ENCODE measurements at regions not wholly inside any gene's neighbourhood (a gene's known extent, or its start where the extent isn't known, plus 50 kb on each side); places are given as distances from the start of the nearest gene placed in this dataset.

DNA sequence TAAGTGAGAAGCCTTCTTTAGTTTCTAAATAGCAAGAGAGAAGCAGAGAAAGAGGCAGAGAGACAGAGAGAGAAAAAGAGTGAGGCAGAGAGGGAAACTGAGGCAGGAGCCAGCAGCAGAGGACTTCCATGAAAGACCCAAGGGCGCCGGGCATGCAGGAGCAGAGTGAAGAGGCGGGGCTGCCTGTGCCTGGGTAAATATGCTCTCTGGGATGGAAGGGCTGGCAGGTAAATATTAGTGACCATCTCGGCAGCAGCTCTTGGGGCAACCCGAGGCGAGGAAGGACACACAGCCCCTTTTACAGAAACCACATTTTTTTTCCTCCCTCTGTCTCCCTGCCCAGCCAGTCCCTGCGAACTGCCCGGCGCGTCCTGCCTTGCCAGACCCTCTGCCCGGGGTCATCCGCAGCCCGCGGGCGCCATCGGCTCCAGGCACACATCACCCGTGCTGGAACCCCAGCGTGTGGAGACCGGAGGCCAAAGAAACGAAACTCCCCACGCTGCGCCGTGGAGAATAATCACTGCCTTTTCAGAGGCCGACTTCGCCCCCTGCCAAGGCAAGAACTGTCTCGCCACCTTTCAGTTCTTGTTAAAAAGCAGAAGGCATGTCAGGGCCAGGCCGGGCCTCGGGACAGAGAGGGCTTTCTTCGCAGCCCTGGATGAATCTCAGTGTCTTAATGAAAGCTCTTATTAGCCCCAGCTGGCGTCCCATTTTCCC, 61.3 kb downstream of the BOD1 start:
- Histone ChIP-seq H3K27ac (ENCODE audit: low read depth, low read length) (no peak overlapping the region), H3K36me3 (ENCODE audit: control insufficient read depth, insufficient read depth, low read length) (no peaks in the 10 kb centered on the region), H3K27me3 (ENCODE audit: control insufficient read depth, insufficient read depth, low read length, poor library complexity, severe bottlenecking) (no peaks in the 10 kb centered on the region), H3K9ac (ENCODE audit: extremely low read depth, low read length, poor library complexity, severe bottlenecking) (no peak overlapping the region), H3K9me3 (ENCODE audit: control insufficient read depth, low read length) (peaks cover 10% of the 10 kb centered on the region), H3K4me1 (ENCODE audit: control insufficient read depth, insufficient read depth, low read length) (peaks cover 15% of the 10 kb centered on the region), H3K4me3 (ENCODE audit: low read length) (no peak overlapping the region)
- Mint-ChIP-seq H3K9me3 (peaks cover 9% of the 10 kb centered on the region), H3K4me1 (peaks cover 37% of the 10 kb centered on the region), H3K36me3 (ENCODE audit: low read depth) (no peaks in the 10 kb centered on the region), H3K4me3 (no peak overlapping the region), H3K27ac (no peak overlapping the region), H3K27me3 (ENCODE audit: insufficient read depth) (no peaks in the 10 kb centered on the region)
- 90 to 94% methylated on average over 25 to 30 of the region's 30 CpGs for WGBS, 2 experiments (ENCODE audit: insufficient coverage in 1 of 2, insufficient read length in 1 of 2)
- DNase-seq: no peak
- TF ChIP-seq, protein P1, sequence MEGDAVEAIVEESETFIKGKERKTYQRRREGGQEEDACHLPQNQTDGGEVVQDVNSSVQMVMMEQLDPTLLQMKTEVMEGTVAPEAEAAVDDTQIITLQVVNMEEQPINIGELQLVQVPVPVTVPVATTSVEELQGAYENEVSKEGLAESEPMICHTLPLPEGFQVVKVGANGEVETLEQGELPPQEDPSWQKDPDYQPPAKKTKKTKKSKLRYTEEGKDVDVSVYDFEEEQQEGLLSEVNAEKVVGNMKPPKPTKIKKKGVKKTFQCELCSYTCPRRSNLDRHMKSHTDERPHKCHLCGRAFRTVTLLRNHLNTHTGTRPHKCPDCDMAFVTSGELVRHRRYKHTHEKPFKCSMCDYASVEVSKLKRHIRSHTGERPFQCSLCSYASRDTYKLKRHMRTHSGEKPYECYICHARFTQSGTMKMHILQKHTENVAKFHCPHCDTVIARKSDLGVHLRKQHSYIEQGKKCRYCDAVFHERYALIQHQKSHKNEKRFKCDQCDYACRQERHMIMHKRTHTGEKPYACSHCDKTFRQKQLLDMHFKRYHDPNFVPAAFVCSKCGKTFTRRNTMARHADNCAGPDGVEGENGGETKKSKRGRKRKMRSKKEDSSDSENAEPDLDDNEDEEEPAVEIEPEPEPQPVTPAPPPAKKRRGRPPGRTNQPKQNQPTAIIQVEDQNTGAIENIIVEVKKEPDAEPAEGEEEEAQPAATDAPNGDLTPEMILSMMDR (conservative IDR thresholded peaks at IDR 0.05): no peak

DNA sequence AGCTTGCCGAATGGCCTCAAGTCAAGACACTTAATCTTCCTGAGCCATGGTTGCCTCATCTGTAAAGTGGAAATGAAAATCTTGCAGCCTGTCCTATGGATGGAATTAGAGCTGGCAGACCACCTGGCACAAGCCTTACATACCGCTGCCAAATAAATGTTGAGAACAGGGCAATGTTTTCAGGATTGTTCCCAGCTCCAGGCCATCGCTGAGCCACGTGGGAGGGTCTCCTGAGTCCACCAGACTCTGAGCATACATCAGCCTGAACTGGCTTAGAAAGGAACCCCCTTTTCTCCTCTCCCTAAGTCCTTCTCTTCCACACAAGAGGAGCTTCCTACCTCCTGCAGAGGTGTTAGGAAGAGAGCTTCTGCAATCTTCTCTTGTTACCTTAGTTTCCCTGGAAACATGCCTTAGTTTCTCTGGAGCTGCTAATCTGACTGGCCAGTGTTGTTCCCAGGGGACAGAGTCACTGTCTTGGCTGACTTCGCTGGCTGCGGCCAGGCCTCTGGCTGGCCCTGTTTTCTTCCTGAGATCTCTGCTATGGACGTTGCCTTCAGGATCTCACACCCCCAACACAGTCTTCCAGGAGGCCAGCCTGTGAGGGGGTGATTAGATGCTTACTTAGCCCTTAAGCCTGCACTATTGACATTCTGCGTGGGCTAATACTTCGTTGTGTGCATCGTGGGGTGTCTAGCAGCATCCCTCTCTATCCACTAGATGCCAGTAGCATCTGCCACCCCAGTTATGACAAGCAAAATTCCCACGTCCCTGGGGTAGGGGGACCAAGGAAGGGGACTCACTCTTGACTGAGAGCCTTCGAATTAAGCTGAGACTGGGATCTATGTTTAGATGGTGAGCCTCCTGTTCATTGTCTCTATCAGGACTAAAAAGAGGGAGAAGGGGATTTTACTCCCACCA, 62.2 kb downstream of the BOD1 start:
- Histone ChIP-seq H3K27me3 (ENCODE audit: control insufficient read depth, insufficient read depth, low read length, poor library complexity, severe bottlenecking) (no peaks in the 10 kb centered on the region), H3K9ac (ENCODE audit: extremely low read depth, low read length, poor library complexity, severe bottlenecking) (no peak overlapping the region), H3K4me1 (ENCODE audit: control insufficient read depth, insufficient read depth, low read length) (peaks cover 15% of the 10 kb centered on the region), H3K27ac (ENCODE audit: low read depth, low read length) (no peak overlapping the region), H3K36me3 (ENCODE audit: control insufficient read depth, insufficient read depth, low read length) (no peaks in the 10 kb centered on the region), H3K4me3 (ENCODE audit: low read length) (no peak overlapping the region), H3K9me3 (ENCODE audit: control insufficient read depth, low read length) (peaks cover 1% of the 10 kb centered on the region)
- Mint-ChIP-seq H3K9me3 (peaks cover 4% of the 10 kb centered on the region), H3K4me1 (peaks cover 37% of the 10 kb centered on the region), H3K27me3 (ENCODE audit: insufficient read depth) (no peaks in the 10 kb centered on the region), H3K27ac (no peak overlapping the region), H3K36me3 (ENCODE audit: low read depth) (no peaks in the 10 kb centered on the region), H3K4me3 (no peak overlapping the region)
- no peak for DNase-seq
- TF ChIP-seq, protein P1 (conservative IDR thresholded peaks at IDR 0.05): no peak
- 88 to 90% methylated on average over 5 to 12 of the region's 12 CpGs for WGBS, 2 experiments (ENCODE audit: insufficient coverage in 1 of 2, insufficient read length in 1 of 2)

DNA sequence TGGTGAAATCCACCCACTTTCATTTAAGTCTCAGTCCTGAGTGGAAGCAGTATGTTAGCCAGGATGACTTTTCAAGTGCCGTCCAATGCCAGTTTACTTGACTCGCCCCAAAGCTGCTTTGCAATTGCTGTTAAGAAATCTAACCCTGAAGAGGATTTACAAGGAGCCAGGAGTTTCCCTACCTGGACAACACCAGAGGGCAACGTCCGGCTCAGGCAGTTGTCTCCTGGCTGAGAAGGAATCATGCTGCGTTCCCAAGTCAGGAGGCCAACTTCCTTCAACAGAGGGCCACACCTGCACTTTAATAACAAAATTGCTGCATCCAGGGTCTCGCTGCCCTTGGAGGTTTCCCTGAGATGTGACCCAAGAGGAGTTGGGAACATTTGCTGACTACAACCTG, 65.8 kb downstream of the BOD1 start:
- TF ChIP-seq, protein P1 (conservative IDR thresholded peaks at IDR 0.05): peak; percentile 20
- Histone ChIP-seq H3K27ac (ENCODE audit: low read depth, low read length) (no peak overlapping the region), H3K9me3 (ENCODE audit: control insufficient read depth, low read length) (no peaks in the 10 kb centered on the region), H3K4me1 (ENCODE audit: control insufficient read depth, insufficient read depth, low read length) (no peaks in the 10 kb centered on the region), H3K36me3 (ENCODE audit: control insufficient read depth, insufficient read depth, low read length) (no peaks in the 10 kb centered on the region), H3K4me3 (ENCODE audit: low read length) (no peak overlapping the region), H3K27me3 (ENCODE audit: control insufficient read depth, insufficient read depth, low read length, poor library complexity, severe bottlenecking) (no peaks in the 10 kb centered on the region), H3K9ac (ENCODE audit: extremely low read depth, low read length, poor library complexity, severe bottlenecking) (no peak overlapping the region)
- Mint-ChIP-seq H3K4me3 (no peak overlapping the region), H3K9me3 (no peaks in the 10 kb centered on the region), H3K27me3 (ENCODE audit: insufficient read depth) (no peaks in the 10 kb centered on the region), H3K36me3 (ENCODE audit: low read depth) (no peaks in the 10 kb centered on the region), H3K4me1 (peaks cover 18% of the 10 kb centered on the region), H3K27ac (no peak overlapping the region)
- no peak for DNase-seq
- WGBS, 2 experiments (ENCODE audit: insufficient coverage in 1 of 2, insufficient read length in 1 of 2): 87 to 88% methylated on average over 2 to 6 of the region's 6 CpGs
